OCI-LY3 (cell line): ENCODE measurements at regions not wholly inside any gene's neighbourhood (a gene's known extent, or its start where the extent isn't known, plus 50 kb on each side); places are given as distances from the start of the nearest gene placed in this dataset.

Source experiments
- H2AFZ ChIP-seq: fragments of 200-600, 300-600 bp; shearing (Covaris generic); 2 replicates; pipeline ENCODE4 v1.6.0; 2014; ENCODE audit warnings: antibody characterized with exemption, low read depth, low read length
- H3K27ac ChIP-seq: fragments of 200-600, 300-600 bp; sonication (generic); 2 replicates; pipeline ENCODE4 v1.5.1; 2014; ENCODE audit warnings: mild to moderate bottlenecking, low read length, moderate library complexity, mixed read lengths
- H3K27me3 ChIP-seq: fragments of 200-600, 300-600 bp; sonication (generic); 2 replicates; pipeline ENCODE4 v1.6.1; 2014; ENCODE audit warnings: low read depth, low read length, mixed read lengths
- H3K36me3 ChIP-seq: fragments of 200-600, 300-600 bp; sonication (generic); replicated peaks from 2 replicates; pipeline ENCODE3; 2014; ENCODE audit warnings: low read depth, low read length, mixed read lengths
- H3K4me1 ChIP-seq: fragments of 300-600, 200-600 bp; sonication (generic); 2 replicates; pipeline ENCODE4 v1.6.1; 2014; ENCODE audit warnings: low read length, mixed read lengths
- H3K4me2 ChIP-seq: fragments of 200-600, 300-600 bp; sonication (generic); 2 replicates; pipeline ENCODE4 v1.6.1; 2014; ENCODE audit warnings: low read length, mixed read lengths
- H3K4me3 ChIP-seq: fragments of 300-600, 200-600 bp; sonication (generic); 2 replicates; pipeline ENCODE4 v1.5.1; 2014; ENCODE audit warnings: antibody characterized with exemption, mild to moderate bottlenecking, low read length, moderate library complexity
- H3K79me2 ChIP-seq: fragments of 300-600, 200-600 bp; shearing (Covaris generic); 2 replicates; pipeline ENCODE4 v1.6.1; 2014; ENCODE audit warnings: mild to moderate bottlenecking, low read length, mixed read lengths
- H3K9ac ChIP-seq: fragments of 300-600, 200-600 bp; shearing (Covaris generic); 2 replicates; pipeline ENCODE4 v1.6.0; 2014; ENCODE audit warnings: mild to moderate bottlenecking, low read length, moderate library complexity
- H3K9me3 ChIP-seq: fragments of 200-600, 300-600 bp; shearing (Covaris generic); 2 replicates; pipeline ENCODE4 v1.6.1; 2014; ENCODE audit warnings: low read length, mixed read lengths; ENCODE audit not compliant: insufficient read depth
- H4K20me1 ChIP-seq: fragments of 200-600, 300-600 bp; sonication (generic); 2 replicates; pipeline ENCODE4 v1.6.1; 2016; ENCODE audit warnings: low read length, mixed read lengths; ENCODE audit not compliant: insufficient read depth
- CTCF ChIP-seq: fragments of 200-600, 300-600 bp; sonication (generic); IDR thresholded peaks from 2 replicates; pipeline ENCODE4 v1.5.1; 2014; ENCODE audit warnings: antibody characterized with exemption, low read length, low read depth
- EZH2phosphoT487 ChIP-seq: fragments of 200-600 bp; shearing (Covaris generic); IDR thresholded peaks from 2 replicates; pipeline ENCODE4 v1.6.1; 2018; ENCODE audit warnings: antibody characterized with exemption, mixed run types, low read depth

- H3K4me2 ChIP-seq, result no peak overlapping the region
- H2AFZ ChIP-seq, result no peak overlapping the region
- H4K20me1 ChIP-seq, result no peaks in the 10 kb centered on the region
- TF ChIP-seq CTCF (no peak), EZH2phosphoT487 (no peak)
- no peaks in the 10 kb centered on the region for H3K36me3 ChIP-seq
- no peak overlapping the region for H3K4me3 ChIP-seq
- no peaks in the 10 kb centered on the region for H3K4me1 ChIP-seq
- no peak overlapping the region for H3K9ac ChIP-seq
- H3K27ac ChIP-seq, result no peak overlapping the region
- H3K9me3 ChIP-seq, result no peaks in the 10 kb centered on the region
- 0 out of 2 replicates have a peak, but pooled peaks cover 12% of the 10 kb centered on the region for H3K27me3 ChIP-seq
- no peaks in the 10 kb centered on the region for H3K79me2 ChIP-seq
Observed at GRCh38 chr1:223462866-223463404, 69.7 kb downstream of the CCDC185 start.

- no peaks in the 10 kb centered on the region for H3K36me3 ChIP-seq
- TF ChIP-seq CTCF, result no peak
- H3K4me1 ChIP-seq, result no peaks in the 10 kb centered on the region
- no peak overlapping the region for H3K4me3 ChIP-seq
- no peak overlapping the region for H2AFZ ChIP-seq
- H3K9me3 ChIP-seq, result no peaks in the 10 kb centered on the region
- no peaks in the 10 kb centered on the region for H3K79me2 ChIP-seq
- no peaks in the 10 kb centered on the region for H4K20me1 ChIP-seq
- H3K27me3 ChIP-seq, result no peaks in the 10 kb centered on the region
- no peak overlapping the region for H3K4me2 ChIP-seq
- H3K27ac ChIP-seq, result no peak overlapping the region
- H3K9ac ChIP-seq, result no peak overlapping the region
Observed at GRCh38 chr1:223466151-223466550, 72.9 kb downstream of the CCDC185 start.

- Histone ChIP-seq H3K4me1 (no peaks in the 10 kb centered on the region), H2AFZ (no peak overlapping the region), H3K79me2 (no peaks in the 10 kb centered on the region), H3K9ac (no peak overlapping the region), H3K27ac (no peak overlapping the region), H4K20me1 (no peaks in the 10 kb centered on the region), H3K4me3 (no peak overlapping the region), H3K4me2 (no peak overlapping the region), H3K36me3 (no peaks in the 10 kb centered on the region), H3K9me3 (no peaks in the 10 kb centered on the region), H3K27me3 (peaks cover 36% of the 10 kb centered on the region)
- TF ChIP-seq CTCF (no peak), EZH2phosphoT487 (no peak)
Observed at GRCh38 chr1:223471566-223471965, 78.4 kb downstream of the CCDC185 start.

GRCh38 chr1:223472057-223472456 lies 78.8 kb downstream of the CCDC185 start:
- H3K27me3 ChIP-seq, result peaks cover 41% of the 10 kb centered on the region
- TF ChIP-seq CTCF (no peak), EZH2phosphoT487 (no peak)
- H3K27ac ChIP-seq, result no peak overlapping the region
- H3K79me2 ChIP-seq, result no peaks in the 10 kb centered on the region
- H2AFZ ChIP-seq, result no peak overlapping the region
- H3K4me2 ChIP-seq, result no peak overlapping the region
- no peak overlapping the region for H3K9ac ChIP-seq
- H3K4me3 ChIP-seq, result no peak overlapping the region
- no peaks in the 10 kb centered on the region for H3K9me3 ChIP-seq
- no peaks in the 10 kb centered on the region for H3K4me1 ChIP-seq
- no peaks in the 10 kb centered on the region for H4K20me1 ChIP-seq
- no peaks in the 10 kb centered on the region for H3K36me3 ChIP-seq
